Prostate gland (tissue), 2 donors: ENCODE measurements at regions not wholly inside any gene's neighbourhood (a gene's known extent, or its start where the extent isn't known, plus 50 kb on each side); places are given as distances from the start of the nearest gene placed in this dataset.

Source experiments
- DNase-seq: peaks from one replicate; pipeline ENCODE4 v3.0.0-alpha.2; 2019; ENCODE audit warnings: low spot score
- H3K27ac ChIP-seq, 2 donors: fragments of 200-600 bp; sonication (generic); 2 replicates each; pipeline ENCODE4 v1.5.1; 2017 to 2019
- H3K27me3 ChIP-seq: fragments of 200-600 bp; sonication (generic); replicated peaks from 2 replicates; pipeline ENCODE4 v1.5.1; 2019; ENCODE audit not compliant: insufficient read depth
- H3K36me3 ChIP-seq, 2 donors: fragments of 200-600 bp; sonication (generic); 1 replicate in 1 of 2; 2 replicates in 1 of 2; pipeline versions ENCODE4 v1.5.1 to v1.8.1; 2017 to 2019
- H3K4me1 ChIP-seq: fragments of 200-600 bp; sonication (generic); replicated peaks from 2 replicates; pipeline ENCODE4 v1.5.1; 2019
- H3K4me3 ChIP-seq, 2 donors: fragments of 200-600 bp; sonication (generic); 2 replicates each; pipeline ENCODE4 v1.5.1; 2017 to 2019
- H3K9me3 ChIP-seq: fragments of 200-600 bp; sonication (generic); 2 replicates; pipeline ENCODE4 v1.5.1; 2017
- POLR2A ChIP-seq: fragments of 450-650 bp; IDR thresholded peaks from one replicate; pipeline ENCODE4 v1.6.1; 2016; ENCODE audit warnings: antibody characterized with exemption, mild to moderate bottlenecking
- POLR2AphosphoS5 ChIP-seq: sonication (generic); formaldehyde crosslinking; IDR thresholded peaks from one replicate; pipeline ENCODE4 v1.6.1; 2017; ENCODE audit warnings: antibody characterized with exemption
- WGBS: methylation state at CpG from one replicate; pipeline ENCODE4 v1.1.5; 2018; 5-methylcytosine and 5-hydroxymethylcytosine counted together
- intact Hi-C: fragments of 100-400 bp; cut with DNase I; formaldehyde crosslinking; loops from one replicate; pipeline ENCODE4 v1.14.2; 2022
- TF ChIP-seq, protein P1 (sequence below), 4 experiments: fragments of 200-600 bp in 2 of 4; fragments of 450-650 bp in 2 of 4; sonication (generic) in 2 of 4; IDR thresholded peaks; 1 replicate in 3 of 4; 2 replicates in 1 of 4; pipeline ENCODE4 v1.5.1; 2016 to 2019; ENCODE audit warnings: antibody characterized with exemption in 4 of 4, mild to moderate bottlenecking in 2 of 4, moderate library complexity in 2 of 4

DNA sequence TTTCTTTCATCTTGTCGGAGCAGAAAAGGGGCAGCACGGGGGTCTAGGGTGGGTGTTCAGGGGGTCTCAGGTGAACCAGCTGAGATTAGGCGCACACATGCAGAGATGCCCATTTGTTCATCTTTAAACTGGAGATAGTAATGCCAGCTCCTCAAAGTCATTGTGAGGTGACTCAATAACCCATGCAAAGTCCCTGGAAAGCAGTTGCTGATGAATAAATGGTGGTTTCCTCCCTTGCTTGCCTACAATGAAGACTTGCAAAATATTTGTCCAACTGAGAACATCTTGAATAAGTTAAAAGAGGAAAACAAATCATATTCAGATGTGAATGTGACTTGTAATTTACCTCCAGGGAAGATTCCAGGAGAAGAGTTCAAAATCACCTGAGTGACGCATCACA, 206.9 kb downstream of the LY86 start:
- intact Hi-C loops = no loop called here
- TF ChIP-seq POLR2AphosphoS5 (no peak), POLR2A (no peak)
- TF ChIP-seq, protein P1, sequence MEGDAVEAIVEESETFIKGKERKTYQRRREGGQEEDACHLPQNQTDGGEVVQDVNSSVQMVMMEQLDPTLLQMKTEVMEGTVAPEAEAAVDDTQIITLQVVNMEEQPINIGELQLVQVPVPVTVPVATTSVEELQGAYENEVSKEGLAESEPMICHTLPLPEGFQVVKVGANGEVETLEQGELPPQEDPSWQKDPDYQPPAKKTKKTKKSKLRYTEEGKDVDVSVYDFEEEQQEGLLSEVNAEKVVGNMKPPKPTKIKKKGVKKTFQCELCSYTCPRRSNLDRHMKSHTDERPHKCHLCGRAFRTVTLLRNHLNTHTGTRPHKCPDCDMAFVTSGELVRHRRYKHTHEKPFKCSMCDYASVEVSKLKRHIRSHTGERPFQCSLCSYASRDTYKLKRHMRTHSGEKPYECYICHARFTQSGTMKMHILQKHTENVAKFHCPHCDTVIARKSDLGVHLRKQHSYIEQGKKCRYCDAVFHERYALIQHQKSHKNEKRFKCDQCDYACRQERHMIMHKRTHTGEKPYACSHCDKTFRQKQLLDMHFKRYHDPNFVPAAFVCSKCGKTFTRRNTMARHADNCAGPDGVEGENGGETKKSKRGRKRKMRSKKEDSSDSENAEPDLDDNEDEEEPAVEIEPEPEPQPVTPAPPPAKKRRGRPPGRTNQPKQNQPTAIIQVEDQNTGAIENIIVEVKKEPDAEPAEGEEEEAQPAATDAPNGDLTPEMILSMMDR (IDR thresholded peaks at IDR 0.05) = no peak
- no peak for DNase-seq
- H3K27me3 ChIP-seq = no peaks in the 10 kb centered on the region
- WGBS = 95% methylated on average over 4 of the region's 4 CpGs
- no peak overlapping the region for H3K4me3 ChIP-seq
- H3K36me3 ChIP-seq = no peaks in the 10 kb centered on the region
- H3K4me1 ChIP-seq = no peaks in the 10 kb centered on the region
- H3K27ac ChIP-seq = no peak overlapping the region
- H3K9me3 ChIP-seq = no peaks in the 10 kb centered on the region

DNA sequence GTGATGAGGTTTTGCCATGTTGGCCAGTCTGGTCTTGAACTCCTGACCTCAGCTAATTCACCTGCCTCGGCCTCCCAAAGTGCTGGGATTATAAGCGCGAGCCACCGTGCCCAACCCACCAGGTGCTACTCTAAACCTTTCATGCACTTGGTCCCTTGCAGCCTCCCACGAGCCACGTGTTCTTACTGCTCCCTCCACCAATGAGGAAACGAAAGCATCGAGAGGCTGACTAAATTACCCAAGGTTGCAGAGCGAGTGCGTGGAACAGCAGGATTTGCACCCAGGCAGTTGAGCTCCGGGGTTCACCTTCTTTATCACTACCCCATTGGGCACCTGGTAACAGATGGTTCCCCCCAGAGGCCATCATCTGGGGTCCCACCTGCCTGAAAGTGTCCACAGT, 208.3 kb downstream of the LY86 start:
- DNase-seq = no peak
- Histone ChIP-seq H3K27ac (no peak overlapping the region), H3K27me3 (no peaks in the 10 kb centered on the region), H3K4me3 (no peak overlapping the region), H3K36me3 (no peaks in the 10 kb centered on the region), H3K4me1 (no peaks in the 10 kb centered on the region), H3K9me3 (no peaks in the 10 kb centered on the region)
- TF ChIP-seq POLR2A (no peak), POLR2AphosphoS5 (no peak)
- TF ChIP-seq, protein P1 (IDR thresholded peaks at IDR 0.05) = no peak
- intact Hi-C loops = no loop called here
- WGBS = 92% methylated on average over 11 of the region's 11 CpGs

DNA sequence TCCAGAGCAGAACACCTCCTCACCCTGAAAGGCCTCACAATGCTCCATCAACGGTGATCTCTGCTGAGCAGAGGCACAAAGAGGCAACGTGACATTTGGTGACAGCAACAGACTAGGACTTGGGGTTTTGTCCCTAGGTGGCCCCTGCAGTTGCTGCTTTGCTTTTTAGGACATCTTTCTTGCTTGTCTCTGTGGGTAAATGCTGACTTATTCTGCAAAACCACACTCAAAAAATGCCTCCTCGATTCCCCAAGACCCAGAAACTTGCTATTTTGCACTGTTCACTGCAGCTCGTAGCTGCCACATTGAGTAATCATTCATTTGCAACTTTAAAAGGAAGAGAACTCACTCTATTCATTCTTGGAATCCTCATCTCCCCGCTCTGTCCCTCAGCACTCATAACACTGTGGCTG, 209.9 kb downstream of the LY86 start:
- Histone ChIP-seq H3K9me3 (no peaks in the 10 kb centered on the region), H3K4me3 (no peak overlapping the region), H3K36me3 (no peaks in the 10 kb centered on the region), H3K4me1 (no peaks in the 10 kb centered on the region), H3K27ac (no peak overlapping the region), H3K27me3 (no peaks in the 10 kb centered on the region)
- TF ChIP-seq POLR2A (no peak), POLR2AphosphoS5 (no peak)
- TF ChIP-seq, protein P1 (IDR thresholded peaks at IDR 0.05) = no peak
- WGBS = 70% methylated on average over 5 of the region's 5 CpGs
- intact Hi-C loops = no loop called here
- DNase-seq = no peak

DNA sequence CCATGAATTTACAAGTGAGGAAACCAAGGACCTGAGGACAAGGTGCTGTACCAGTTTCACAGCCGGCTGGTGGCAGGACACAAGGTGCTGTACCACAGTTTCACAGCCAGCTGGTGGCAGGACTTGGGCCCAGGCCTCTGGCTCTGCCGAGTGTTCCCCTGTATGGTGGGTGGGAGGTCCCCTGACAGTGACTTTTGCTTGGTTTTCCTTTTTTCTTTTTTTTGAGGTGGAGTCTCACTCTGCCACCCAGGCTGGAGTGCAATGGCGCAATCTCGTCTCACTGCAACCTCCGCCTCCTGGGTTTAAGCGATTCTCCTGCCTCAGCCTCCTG, 212.4 kb downstream of the LY86 start:
- intact Hi-C loops = no loop called here
- H3K9me3 ChIP-seq = no peaks in the 10 kb centered on the region
- no peaks in the 10 kb centered on the region for H3K27me3 ChIP-seq
- no peaks in the 10 kb centered on the region for H3K4me1 ChIP-seq
- no peak overlapping the region for H3K27ac ChIP-seq
- DNase-seq = no peak
- no peak overlapping the region for H3K4me3 ChIP-seq
- 87% methylated on average over 6 of the region's 6 CpGs for WGBS
- no peaks in the 10 kb centered on the region for H3K36me3 ChIP-seq
- TF ChIP-seq POLR2A = no peak
- no peak for TF ChIP-seq POLR2AphosphoS5
- TF ChIP-seq, protein P1 (IDR thresholded peaks at IDR 0.05) = no peak

DNA sequence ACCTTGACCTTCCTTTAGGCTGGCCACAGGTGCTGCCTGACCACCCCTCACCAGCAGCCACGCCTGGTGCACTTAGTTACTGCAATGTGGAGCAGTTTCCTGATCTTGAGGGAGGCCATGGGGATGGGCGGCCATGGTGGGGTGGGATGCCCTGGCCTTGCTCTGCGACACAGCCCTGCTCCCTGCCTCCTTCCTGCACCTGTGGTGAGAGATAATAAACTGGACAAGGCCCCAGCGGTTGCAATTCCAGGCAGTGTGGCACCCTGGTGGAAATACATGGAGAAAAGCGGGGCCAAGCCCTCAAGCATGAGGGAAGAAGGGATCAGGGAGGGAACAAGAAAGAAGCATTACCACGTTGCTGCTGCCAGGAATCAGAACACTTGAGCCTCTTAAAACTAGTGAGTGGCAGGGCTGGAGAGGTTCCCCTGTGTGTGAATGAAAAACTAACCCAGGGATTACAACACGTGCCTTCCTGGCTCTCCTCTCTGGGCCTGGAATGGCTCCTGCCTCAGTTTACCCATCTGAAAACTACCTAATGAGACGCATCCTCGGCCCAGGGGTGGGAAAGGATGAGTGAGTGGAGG, 213.2 kb downstream of the LY86 start:
- WGBS = 87% methylated on average over 9 of the region's 9 CpGs
- DNase-seq = no peak
- Histone ChIP-seq H3K4me3 (no peak overlapping the region), H3K27me3 (no peaks in the 10 kb centered on the region), H3K9me3 (no peaks in the 10 kb centered on the region), H3K27ac (no peak overlapping the region), H3K4me1 (no peaks in the 10 kb centered on the region), H3K36me3 (no peaks in the 10 kb centered on the region)
- intact Hi-C loops = no loop called here
- no peak for TF ChIP-seq POLR2A
- no peak for TF ChIP-seq POLR2AphosphoS5
- TF ChIP-seq, protein P1 (IDR thresholded peaks at IDR 0.05) = no peak
